ENCODE measurements at regions not wholly inside any gene's neighbourhood (a gene's known extent, or its start where the extent isn't known, plus 50 kb on each side); places are given as distances from the start of the nearest gene placed in this dataset.
"Not testable (repeated sequence)": the region's sequence is repeated elsewhere in the genome, so short reads cannot be mapped to it uniquely, and the experiment has no call there.

DNA sequence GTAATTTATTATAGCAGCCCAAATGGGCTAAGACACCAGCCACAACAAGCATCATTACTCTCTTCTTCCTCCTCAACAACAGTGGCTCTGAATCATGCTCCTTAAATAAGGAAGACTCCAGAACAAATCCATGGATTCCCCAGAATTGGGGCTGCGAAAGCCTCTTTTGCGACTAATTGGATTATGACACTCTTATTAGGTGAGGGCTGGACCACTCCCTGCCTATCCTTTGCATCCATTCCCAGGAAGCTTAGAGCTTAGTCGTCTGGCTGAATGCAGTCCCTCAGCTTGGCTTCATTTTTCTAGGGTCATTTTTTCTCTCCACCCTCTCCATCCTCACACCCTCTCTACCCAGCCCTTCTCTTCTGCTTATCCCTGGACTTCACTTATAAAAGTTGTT is 227.7 kb downstream of the ZNF621 start:
- DNase-seq (ENCODE audit: low read depth): no peak

DNA sequence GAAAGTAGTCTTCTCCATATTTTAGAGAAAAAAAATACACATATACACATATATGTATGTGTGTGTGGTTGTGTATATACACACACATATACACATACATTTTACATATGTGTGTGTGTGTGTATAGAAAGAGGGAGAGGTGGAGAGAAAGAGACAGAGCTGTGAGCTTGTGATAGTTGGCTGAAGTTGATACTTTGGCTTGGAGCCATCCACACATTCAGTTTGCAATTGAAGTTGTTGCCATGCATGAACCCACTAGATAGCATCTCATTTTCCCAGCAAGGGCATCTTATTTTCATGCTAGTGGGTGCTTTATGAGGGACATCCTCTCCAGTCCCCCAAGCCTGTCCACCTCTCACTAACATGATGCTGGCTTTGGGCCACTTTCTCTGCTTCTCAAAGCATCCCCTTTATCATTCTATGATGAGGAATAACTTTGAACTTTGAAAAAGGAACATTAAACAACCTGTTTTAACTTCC is 228.6 kb downstream of the ZNF621 start:
- no peak for DNase-seq (ENCODE audit: low read depth)

GRCh38 chr3:40753951-40754350 is 229.2 kb downstream of the ZNF621 start:
- no peak for DNase-seq (ENCODE audit: low read depth)

GRCh38 chr3:40754994-40755393 is 230.2 kb downstream of the ZNF621 start:
- no peak for DNase-seq (ENCODE audit: low read depth)

DNA sequence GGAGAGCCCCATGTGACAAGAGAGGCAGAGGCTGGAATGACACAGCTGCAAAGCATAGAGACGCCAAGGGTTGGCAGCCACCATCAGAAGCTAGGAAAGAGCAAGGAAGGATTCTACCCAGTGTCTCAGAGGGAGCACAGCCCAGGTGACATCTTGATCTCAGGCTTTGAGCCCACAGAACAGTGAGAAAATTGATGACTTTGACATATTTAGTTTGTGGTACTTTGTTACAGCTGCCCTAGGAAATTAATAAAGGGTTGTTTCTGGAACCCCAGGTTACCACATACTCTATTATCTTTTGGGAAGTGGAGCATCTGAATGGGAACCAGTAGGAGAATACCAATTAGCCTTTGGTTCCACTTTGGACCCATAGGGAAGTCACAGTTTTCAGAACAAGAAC is 231.7 kb downstream of the ZNF621 start:
- DNase-seq (ENCODE audit: low read depth): no peak

DNA sequence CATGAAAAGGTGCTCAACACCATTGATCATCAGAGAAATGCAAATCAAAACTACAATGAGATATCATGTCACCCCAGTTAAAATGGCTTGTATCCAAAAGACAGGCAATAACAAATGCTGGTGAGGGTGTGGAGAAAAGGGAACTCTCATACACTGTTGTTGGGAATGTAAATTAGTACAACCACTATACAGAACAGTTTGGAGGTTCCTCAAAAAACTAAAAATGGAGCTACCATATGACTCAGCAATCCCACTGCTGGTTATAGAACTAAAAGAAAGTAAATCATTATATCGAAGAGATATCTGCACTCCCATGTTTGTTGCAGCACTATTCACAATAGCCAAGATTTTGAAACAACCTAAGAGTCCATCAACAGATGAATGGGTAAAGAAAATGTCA is 238.0 kb downstream of the ZNF621 start:
- not testable (repeated sequence) for DNase-seq (ENCODE audit: low read depth)

DNA sequence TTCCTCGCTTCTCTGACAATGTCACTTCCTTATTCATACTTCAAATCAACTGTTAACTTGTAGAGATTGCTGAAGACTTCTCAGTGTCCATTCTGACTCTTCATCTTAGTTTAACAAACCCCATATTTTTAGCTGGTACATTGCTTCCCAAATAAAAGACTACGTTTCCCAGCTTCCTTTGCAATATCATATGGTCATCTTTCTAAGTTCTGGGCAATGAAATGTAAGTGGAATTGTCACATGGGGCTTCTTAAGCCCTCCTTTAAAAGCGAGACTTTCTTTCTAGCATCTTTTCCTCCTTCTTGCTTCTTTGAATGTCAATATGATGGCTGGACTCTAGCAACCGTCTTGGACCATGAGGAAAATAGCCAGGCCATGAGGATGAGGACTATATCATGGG is 239.0 kb downstream of the ZNF621 start:
- DNase-seq (ENCODE audit: low read depth): no peak

GRCh38 chr3:40764747-40765146 is 240.0 kb downstream of the ZNF621 start:
- DNase-seq (ENCODE audit: low read depth): no peak

- DNase-seq (ENCODE audit: low read depth): peak; percentile 97
Measured at GRCh38 chr3:40765884-40766283, 241.1 kb downstream of the ZNF621 start.

GRCh38 chr3:40766396-40766795 is 241.6 kb downstream of the ZNF621 start:
- peak; percentile 11 for DNase-seq (ENCODE audit: low read depth)

DNA sequence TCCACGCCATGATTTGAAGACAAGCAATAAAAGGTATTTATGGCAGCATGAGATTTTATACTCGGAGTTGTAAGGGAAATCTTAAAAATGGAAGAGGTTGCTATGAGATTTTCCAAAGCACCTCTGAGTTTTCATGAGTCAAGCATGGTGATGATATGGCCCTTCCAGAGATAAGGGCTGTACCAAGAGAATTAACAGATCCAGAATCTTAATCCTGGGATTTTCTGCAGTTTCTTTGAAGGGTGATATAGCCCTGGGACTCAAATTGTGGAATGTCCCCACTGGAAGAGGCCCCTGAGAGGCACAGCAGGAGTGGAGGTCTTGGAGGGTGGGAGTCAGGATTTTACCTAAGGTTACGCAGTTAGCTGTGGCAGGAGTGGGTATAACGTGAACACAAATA is 243.3 kb downstream of the ZNF621 start:
- DNase-seq (ENCODE audit: low read depth): no peak

DNA sequence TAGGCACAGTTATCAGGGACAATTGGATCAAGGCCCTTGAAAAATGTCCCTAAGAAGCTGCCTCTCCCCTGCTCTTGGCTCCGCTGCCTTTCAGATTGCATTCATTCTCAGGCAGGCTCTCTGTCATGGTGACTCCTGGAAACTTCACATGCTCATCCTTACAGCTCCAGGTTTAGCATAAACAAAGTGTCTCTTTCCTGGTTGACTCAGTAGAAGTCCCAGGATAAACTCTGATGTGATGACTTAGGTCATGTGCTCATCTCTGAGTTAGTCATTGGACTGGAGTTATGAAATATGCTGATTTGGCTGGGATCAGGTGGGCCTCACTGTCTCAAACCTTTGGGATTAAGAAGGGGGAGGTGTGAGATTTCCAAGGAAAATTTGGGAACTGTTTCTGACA is 243.8 kb downstream of the ZNF621 start:
- DNase-seq (ENCODE audit: low read depth): peak; percentile 71

DNA sequence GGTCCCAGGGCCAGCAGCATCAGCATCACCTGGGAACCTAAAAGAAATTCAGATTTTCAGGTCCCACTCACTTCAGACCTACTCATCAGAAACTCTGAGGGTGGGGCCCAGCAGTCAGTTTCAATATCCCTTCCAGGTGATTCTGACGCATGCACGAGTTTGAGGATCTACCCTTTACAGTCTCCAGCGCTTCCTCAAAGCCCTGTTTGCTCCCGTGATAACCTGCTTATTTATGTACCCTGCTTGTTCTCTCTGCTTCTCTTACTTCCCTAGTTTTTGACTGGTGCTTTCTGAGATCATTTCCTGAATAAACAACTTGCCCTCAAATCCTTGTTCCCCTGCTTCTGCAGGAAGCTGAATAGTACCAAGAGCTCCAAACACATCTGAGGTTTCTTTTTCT is 245.3 kb downstream of the ZNF621 start:
- DNase-seq (ENCODE audit: low read depth): no peak

DNA sequence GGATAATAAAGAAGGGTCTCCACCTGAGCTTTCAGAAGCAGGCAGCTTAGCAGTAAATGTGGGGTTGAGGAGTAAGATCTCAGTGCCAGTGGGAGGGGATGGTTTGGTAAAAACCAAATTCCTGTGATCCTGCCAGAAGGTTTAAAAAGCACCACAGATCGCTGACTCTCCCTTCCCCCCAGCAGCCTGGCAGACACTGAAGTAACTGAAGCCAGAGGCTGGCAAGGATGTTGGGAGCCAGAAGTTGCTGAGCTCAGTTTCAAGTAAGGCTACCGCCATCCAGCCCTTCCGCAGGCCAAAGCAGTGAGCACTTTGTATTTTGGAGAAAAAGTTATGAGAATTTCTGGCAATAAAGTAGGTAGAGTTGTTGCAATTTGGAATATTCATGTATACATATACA is 246.4 kb downstream of the ZNF621 start:
- no peak for DNase-seq (ENCODE audit: low read depth)

DNA sequence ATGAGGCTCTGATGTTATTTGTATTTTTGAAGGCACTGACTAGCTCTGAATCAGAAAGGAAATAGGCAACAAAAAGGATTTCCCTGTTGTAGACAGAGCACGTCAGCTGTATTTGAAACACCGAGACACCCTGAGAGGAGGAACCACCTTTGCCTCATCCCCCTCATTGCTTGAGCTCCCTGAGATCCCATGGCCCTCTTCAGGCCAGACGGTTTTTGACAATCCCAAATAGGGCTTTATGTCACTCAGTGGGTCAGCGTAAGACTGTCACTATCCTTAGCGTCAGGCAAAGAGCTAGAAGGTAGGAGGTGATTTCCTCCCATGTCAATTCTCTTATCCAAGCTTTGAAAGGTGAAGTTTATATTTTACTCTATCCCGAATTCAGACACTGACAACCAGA is 254.3 kb downstream of the ZNF621 start:
- DNase-seq (ENCODE audit: low read depth): no peak

GRCh38 chr3:40780291-40780924 is 255.6 kb downstream of the ZNF621 start:
- peak; percentile 77 for DNase-seq (ENCODE audit: low read depth)

DNA sequence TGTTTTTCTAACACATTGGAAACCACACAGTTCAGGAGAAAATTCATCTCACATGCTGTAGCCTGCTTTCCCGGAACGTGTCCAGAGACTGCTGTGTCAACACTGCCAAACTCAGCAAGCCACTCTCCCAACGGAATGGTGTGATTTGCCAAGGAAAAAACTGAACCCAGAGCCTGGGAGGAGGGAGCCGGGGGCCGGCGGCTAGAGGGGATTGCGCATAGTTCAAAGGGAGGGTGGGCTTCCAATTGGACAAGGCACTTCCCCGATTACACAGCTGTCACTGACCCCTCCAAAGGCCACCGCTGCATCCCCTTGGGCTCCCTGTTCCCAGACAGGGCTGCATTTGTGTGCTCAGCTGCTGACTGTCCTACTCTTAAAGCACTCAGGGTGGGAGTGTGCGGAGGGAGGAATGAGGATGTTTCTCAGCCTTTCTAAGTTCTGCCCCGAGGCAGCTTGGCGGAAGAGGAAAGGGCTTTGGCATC is 256.2 kb downstream of the ZNF621 start:
- peak; percentile 79 for DNase-seq (ENCODE audit: low read depth)

- peak; percentile 45 for DNase-seq (ENCODE audit: low read depth)
Measured at GRCh38 chr3:40782111-40782721, 257.5 kb downstream of the ZNF621 start.

GRCh38 chr3:40790746-40791145 is 266.0 kb downstream of the ZNF621 start:
- no peak for DNase-seq (ENCODE audit: low read depth)

DNA sequence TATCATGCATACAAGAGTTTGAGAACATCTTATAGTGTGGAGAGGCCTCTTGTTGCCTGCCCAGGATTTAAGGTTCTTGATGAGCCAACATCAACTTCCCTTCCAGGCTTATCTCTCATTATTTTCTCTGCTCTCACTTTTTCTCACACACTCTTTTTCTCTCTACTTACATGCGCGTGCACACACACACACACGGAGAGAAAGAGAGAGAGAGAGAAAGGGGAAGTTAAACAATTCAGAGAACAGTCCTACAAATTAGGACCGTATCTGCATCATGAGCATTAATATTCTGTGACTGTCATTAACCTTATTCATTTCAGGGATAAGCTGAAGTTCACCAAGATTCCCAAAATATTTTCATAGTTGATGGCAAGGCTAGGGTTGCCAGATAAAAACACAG is 269.0 kb downstream of the ZNF621 start:
- DNase-seq (ENCODE audit: low read depth): no peak

- DNase-seq (ENCODE audit: low read depth): peak; percentile 100
Measured at GRCh38 chr3:40800343-40800742, 275.6 kb downstream of the ZNF621 start.

DNA sequence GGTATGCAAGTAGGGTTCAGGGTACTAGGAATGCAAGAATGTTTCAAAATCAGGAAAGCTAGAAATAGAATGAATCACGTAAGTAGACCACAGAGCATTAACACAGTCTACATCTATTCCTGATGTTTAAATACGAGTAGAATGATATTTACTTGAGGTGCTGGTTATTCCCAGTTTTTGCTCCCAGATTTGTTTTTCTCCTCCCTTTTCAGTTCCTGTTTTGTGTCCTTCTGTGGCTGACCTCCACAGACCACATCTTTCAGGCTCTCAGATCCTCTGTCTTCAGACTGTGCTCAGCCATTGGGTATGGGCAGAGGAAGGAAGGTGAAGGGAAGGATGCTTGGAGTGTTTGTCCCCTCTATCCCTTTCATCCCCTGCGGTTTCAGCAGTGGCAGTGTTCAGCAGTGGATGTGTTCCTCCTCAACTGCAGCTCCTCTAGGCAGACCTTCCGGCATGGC is 276.6 kb downstream of the ZNF621 start:
- peak; percentile 87 for DNase-seq (ENCODE audit: low read depth)

- DNase-seq (ENCODE audit: low read depth): peak; percentile 47
Measured at GRCh38 chr3:40803311-40803710, 278.6 kb downstream of the ZNF621 start.
